ENCODE measurements at regions not wholly inside any gene's neighbourhood (a gene's known extent, or its start where the extent isn't known, plus 50 kb on each side); places are given as distances from the start of the nearest gene placed in this dataset.

DNA sequence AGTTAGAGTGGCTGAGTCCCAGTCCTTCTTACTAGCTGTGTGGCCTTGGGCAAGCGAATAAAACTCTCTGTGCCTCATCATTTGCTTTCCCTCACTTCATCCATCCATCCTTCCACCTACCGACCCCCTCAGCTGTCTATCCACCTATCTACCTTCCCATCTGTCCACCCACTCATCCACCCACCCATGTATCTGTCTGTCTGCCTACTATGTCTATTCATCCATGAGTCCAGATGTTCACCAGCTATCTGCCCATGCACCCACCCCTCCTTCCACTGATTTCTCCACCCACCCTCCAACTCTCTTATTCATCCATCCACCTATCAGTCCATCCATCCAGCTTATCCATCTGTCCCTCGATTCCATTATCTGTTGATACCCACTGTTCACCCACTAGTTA lies 60.4 kb upstream of the ATP2B2 start:
- TF ChIP-seq GABPB1 (CRISPR knock-in tag; IDR thresholded peaks at IDR 0.05) (no peak), CTCF (IDR thresholded peaks at IDR 0.05) (no peak), ZNF423 (CRISPR knock-in tag; IDR thresholded peaks at IDR 0.05) (no peak), CREM (CRISPR knock-in tag; IDR thresholded peaks at IDR 0.05) (no peak), E2F1 (CRISPR knock-in tag; IDR thresholded peaks at IDR 0.05) (no peak), NFYB (CRISPR knock-in tag; conservative IDR thresholded peaks at IDR 0.05; ENCODE audit: low read depth) (no peak), ELF4 (CRISPR knock-in tag; IDR thresholded peaks at IDR 0.05; ENCODE audit: low read depth) (no peak), NR2C2 (CRISPR knock-in tag; IDR thresholded peaks at IDR 0.05) (no peak), PREB (CRISPR knock-in tag; IDR thresholded peaks at IDR 0.05; ENCODE audit: borderline replicate concordance) (no peak), FOXJ3 (CRISPR knock-in tag; IDR thresholded peaks at IDR 0.05; ENCODE audit: borderline replicate concordance) (no peak), JUN (CRISPR knock-in tag; IDR thresholded peaks at IDR 0.05) (no peak), STAT6 (CRISPR knock-in tag; conservative IDR thresholded peaks at IDR 0.05; ENCODE audit: low read depth) (no peak)
- TF ChIP-seq, protein P1, sequence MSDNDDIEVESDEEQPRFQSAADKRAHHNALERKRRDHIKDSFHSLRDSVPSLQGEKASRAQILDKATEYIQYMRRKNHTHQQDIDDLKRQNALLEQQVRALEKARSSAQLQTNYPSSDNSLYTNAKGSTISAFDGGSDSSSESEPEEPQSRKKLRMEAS (CRISPR knock-in tag; IDR thresholded peaks at IDR 0.05): no peak
- TF ChIP-seq, protein P2, sequence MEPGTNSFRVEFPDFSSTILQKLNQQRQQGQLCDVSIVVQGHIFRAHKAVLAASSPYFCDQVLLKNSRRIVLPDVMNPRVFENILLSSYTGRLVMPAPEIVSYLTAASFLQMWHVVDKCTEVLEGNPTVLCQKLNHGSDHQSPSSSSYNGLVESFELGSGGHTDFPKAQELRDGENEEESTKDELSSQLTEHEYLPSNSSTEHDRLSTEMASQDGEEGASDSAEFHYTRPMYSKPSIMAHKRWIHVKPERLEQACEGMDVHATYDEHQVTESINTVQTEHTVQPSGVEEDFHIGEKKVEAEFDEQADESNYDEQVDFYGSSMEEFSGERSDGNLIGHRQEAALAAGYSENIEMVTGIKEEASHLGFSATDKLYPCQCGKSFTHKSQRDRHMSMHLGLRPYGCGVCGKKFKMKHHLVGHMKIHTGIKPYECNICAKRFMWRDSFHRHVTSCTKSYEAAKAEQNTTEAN (CRISPR knock-in tag; IDR thresholded peaks at IDR 0.05): no peak
